Mesenchymal stem cell (in vitro differentiated cells and primary cell): ENCODE measurements at regions not wholly inside any gene's neighbourhood (a gene's known extent, or its start where the extent isn't known, plus 50 kb on each side); places are given as distances from the start of the nearest gene placed in this dataset.

Source experiments
- DNase-seq: peaks from one replicate; pipeline ENCODE4 v3.0.0-alpha.2; 2013
- H2AFZ ChIP-seq: one replicate; pipeline ENCODE4 v1.6.1; 2013; ENCODE audit warnings: low read depth, mild to moderate bottlenecking, control low read depth, inconsistent platforms, low read length, moderate library complexity
- H2AK5ac ChIP-seq: 2 replicates; pipeline ENCODE4 v1.6.1; 2013; ENCODE audit warnings: low read length, moderate library complexity, mild to moderate bottlenecking, inconsistent platforms; ENCODE audit not compliant: severe bottlenecking
- H2BK120ac ChIP-seq: one replicate; pipeline ENCODE4 v1.6.1; 2013; ENCODE audit warnings: low read depth, mild to moderate bottlenecking, inconsistent platforms, low read length, moderate library complexity
- H2BK12ac ChIP-seq, 2 experiments: one replicate each; pipeline ENCODE4 v1.6.1; 2013; ENCODE audit warnings: inconsistent platforms in 2 of 2, low read length in 2 of 2, mild to moderate bottlenecking in 2 of 2, moderate library complexity in 2 of 2, control low read depth in 1 of 2
- H2BK15ac ChIP-seq: one replicate; pipeline ENCODE4 v1.6.1; 2013; ENCODE audit warnings: mild to moderate bottlenecking, low read depth, inconsistent platforms; ENCODE audit not compliant: poor library complexity, severe bottlenecking
- H2BK5ac ChIP-seq: 2 replicates; pipeline ENCODE4 v1.6.1; 2013; ENCODE audit warnings: low read depth, mild to moderate bottlenecking, low read length, control low read depth, inconsistent platforms; ENCODE audit not compliant: poor library complexity, severe bottlenecking
- H3K14ac ChIP-seq, 2 experiments: one replicate each; pipeline ENCODE4 v1.6.1; 2013; ENCODE audit warnings: inconsistent platforms in 2 of 2, low read length in 2 of 2, control low read depth in 1 of 2, mild to moderate bottlenecking in 1 of 2, moderate library complexity in 1 of 2
- H3K18ac ChIP-seq, 2 experiments: one replicate each; pipeline ENCODE4 v1.6.1; 2013; ENCODE audit warnings: inconsistent platforms in 2 of 2, low read length in 2 of 2, control low read depth in 1 of 2, low read depth in 1 of 2, mild to moderate bottlenecking in 1 of 2
- H3K23ac ChIP-seq, 2 experiments: one replicate each; pipeline ENCODE4 v1.6.1; 2013; ENCODE audit warnings: inconsistent platforms in 2 of 2, low read length in 2 of 2, mild to moderate bottlenecking in 2 of 2, moderate library complexity in 2 of 2, control low read depth in 1 of 2
- H3K27ac ChIP-seq: 2 replicates; pipeline ENCODE4 v1.5.1; 2013; ENCODE audit warnings: mild to moderate bottlenecking, moderate library complexity, low read length, control low read depth, inconsistent platforms; ENCODE audit not compliant: poor library complexity, severe bottlenecking
- H3K27me3 ChIP-seq, 2 experiments: 2 replicates each; pipeline versions ENCODE4 v1.6.1 to v1.7.0; 2013; ENCODE audit warnings: low read length in 2 of 2, mild to moderate bottlenecking in 2 of 2, moderate library complexity in 2 of 2, control low read depth in 1 of 2, inconsistent platforms in 1 of 2; ENCODE audit not compliant: control insufficient read depth in 1 of 2, insufficient read depth in 1 of 2
- H3K36me3 ChIP-seq, 2 experiments: 2 replicates each; pipeline versions ENCODE4 v1.6.1 to v1.7.0; 2013; ENCODE audit warnings: low read length in 2 of 2, control low read depth in 1 of 2, inconsistent platforms in 1 of 2, low read depth in 1 of 2, mild to moderate bottlenecking in 1 of 2; ENCODE audit not compliant: insufficient read depth in 2 of 2, control insufficient read depth in 1 of 2
- H3K4ac ChIP-seq, 2 experiments: one replicate each; pipeline ENCODE4 v1.6.1; 2013; ENCODE audit warnings: inconsistent platforms in 2 of 2, low read length in 2 of 2, mild to moderate bottlenecking in 2 of 2, moderate library complexity in 2 of 2, control low read depth in 1 of 2, low read depth in 1 of 2
- H3K4me1 ChIP-seq: 2 replicates; pipeline ENCODE4 v1.6.1; 2013; ENCODE audit warnings: low read depth, low read length, control low read depth; ENCODE audit not compliant: control insufficient read depth, insufficient read depth
- H3K4me2 ChIP-seq: 2 replicates; pipeline ENCODE4 v1.6.1; 2013; ENCODE audit warnings: low read length, mild to moderate bottlenecking, inconsistent platforms; ENCODE audit not compliant: poor library complexity, severe bottlenecking
- H3K4me3 ChIP-seq, 2 experiments: 2 replicates each; pipeline versions ENCODE4 v1.5.1 to v1.7.0; 2013; ENCODE audit warnings: low read length in 2 of 2, mild to moderate bottlenecking in 2 of 2, control low read depth in 1 of 2, low read depth in 1 of 2; ENCODE audit not compliant: insufficient read depth in 1 of 2
- H3K79me1 ChIP-seq: replicated peaks from 2 replicates; pipeline ENCODE4 v1.6.1; 2013; ENCODE audit warnings: mild to moderate bottlenecking, control low read depth, low read length, inconsistent platforms; ENCODE audit not compliant: poor library complexity, severe bottlenecking
- H3K9ac ChIP-seq: 2 replicates; pipeline ENCODE4 v1.7.0; 2013; ENCODE audit warnings: mild to moderate bottlenecking, low read length, moderate library complexity
- H3K9me3 ChIP-seq: 2 replicates; pipeline ENCODE4 v1.7.0; 2013; ENCODE audit warnings: mild to moderate bottlenecking, low read length; ENCODE audit not compliant: control insufficient read depth
- H4K8ac ChIP-seq: one replicate; pipeline ENCODE4 v1.6.1; 2013; ENCODE audit warnings: inconsistent platforms, mild to moderate bottlenecking, low read length, moderate library complexity
- H4K91ac ChIP-seq: one replicate; pipeline ENCODE4 v1.6.1; 2013; ENCODE audit warnings: mild to moderate bottlenecking, low read length, inconsistent platforms
- WGBS: methylation state at CpG from one replicate; pipeline ENCODE4 v1.1.7; 2013; ENCODE audit warnings: mixed read lengths; 5-methylcytosine and 5-hydroxymethylcytosine counted together

- Histone ChIP-seq H4K8ac (no peak overlapping the region), H3K4me3 (no peak overlapping the region), H2AFZ (no peak overlapping the region), H3K14ac (no peak overlapping the region), H4K91ac (no peak overlapping the region), H2BK12ac (no peak overlapping the region), H3K18ac (no peak overlapping the region), H3K4me1 (no peaks in the 10 kb centered on the region), H3K27ac (peak overlapping the region; percentile 81), H2BK5ac (no peak overlapping the region), H3K4ac (no peak overlapping the region), H3K27me3 (no peaks in the 10 kb centered on the region), H3K9me3 (no peaks in the 10 kb centered on the region), H3K79me1 (no peaks in the 10 kb centered on the region), H3K36me3 (no peaks in the 10 kb centered on the region), H3K4me2 (no peak overlapping the region), H2AK5ac (no peak overlapping the region), H2BK15ac (no peak overlapping the region), H3K23ac (no peak overlapping the region), H2BK120ac (no peak overlapping the region), H3K9ac (no peak overlapping the region)
- 86% methylated on average over 3 of the region's 4 CpGs for WGBS
- no peak for DNase-seq
Measured at GRCh38 chr11:29317694-29318093, 699.1 kb downstream of the KCNA4 start.

- no peak for DNase-seq
Measured at GRCh38 chr11:29315275-29315674, 701.6 kb downstream of the KCNA4 start.

GRCh38 chr11:29314211-29314610, 702.6 kb downstream of the KCNA4 start:
- Histone ChIP-seq H2BK5ac (no peak overlapping the region), H2BK15ac (no peak overlapping the region), H4K91ac (no peak overlapping the region), H3K18ac (no peak overlapping the region), H3K79me1 (no peaks in the 10 kb centered on the region), H3K23ac (no peak overlapping the region), H3K36me3 (no peaks in the 10 kb centered on the region), H4K8ac (no peak overlapping the region), H3K27me3 (no peaks in the 10 kb centered on the region), H3K4me3 (no peak overlapping the region), H3K9ac (no peak overlapping the region), H3K4ac (no peak overlapping the region), H2AK5ac (no peak overlapping the region), H3K14ac (no peak overlapping the region), H2BK12ac (no peak overlapping the region), H2BK120ac (no peak overlapping the region), H3K27ac (no peak overlapping the region), H3K9me3 (no peaks in the 10 kb centered on the region), H2AFZ (no peak overlapping the region), H3K4me2 (no peak overlapping the region), H3K4me1 (no peaks in the 10 kb centered on the region)
- no peak for DNase-seq
- WGBS: 91% methylated on average over 1 of the region's 1 CpG

More at GRCh38 chr11:29315275-29315674, 701.6 kb downstream of the KCNA4 start:
- H3K14ac ChIP-seq: no peak overlapping the region
- no peak overlapping the region for H3K18ac ChIP-seq
- no peaks in the 10 kb centered on the region for H3K4me1 ChIP-seq
- H3K79me1 ChIP-seq: no peaks in the 10 kb centered on the region
- no peak overlapping the region for H3K4me2 ChIP-seq
- H3K23ac ChIP-seq: no peak overlapping the region
- H4K8ac ChIP-seq: no peak overlapping the region
- no peak overlapping the region for H3K9ac ChIP-seq
- H3K27me3 ChIP-seq: no peaks in the 10 kb centered on the region
- no peak overlapping the region for H3K4me3 ChIP-seq
- H3K27ac ChIP-seq: no peak overlapping the region
- H3K9me3 ChIP-seq: no peaks in the 10 kb centered on the region
- no peak overlapping the region for H4K91ac ChIP-seq
- H2AK5ac ChIP-seq: no peak overlapping the region
- H2BK120ac ChIP-seq: no peak overlapping the region
- H2BK12ac ChIP-seq: no peak overlapping the region
- no peak overlapping the region for H2AFZ ChIP-seq
- H3K4ac ChIP-seq: no peak overlapping the region
- no peak overlapping the region for H2BK5ac ChIP-seq
- no peak overlapping the region for H2BK15ac ChIP-seq
- H3K36me3 ChIP-seq: no peaks in the 10 kb centered on the region

GRCh38 chr11:29312812-29313211, 704.0 kb downstream of the KCNA4 start:
- no peak overlapping the region for H3K4me3 ChIP-seq
- H3K23ac ChIP-seq: no peak overlapping the region
- no peak overlapping the region for H4K8ac ChIP-seq
- no peaks in the 10 kb centered on the region for H3K36me3 ChIP-seq
- H2BK5ac ChIP-seq: no peak overlapping the region
- H3K4ac ChIP-seq: no peak overlapping the region
- no peak overlapping the region for H2BK15ac ChIP-seq
- no peaks in the 10 kb centered on the region for H3K27me3 ChIP-seq
- no peak overlapping the region for H3K9ac ChIP-seq
- H2AFZ ChIP-seq: no peak overlapping the region
- H2AK5ac ChIP-seq: no peak overlapping the region
- no peaks in the 10 kb centered on the region for H3K4me1 ChIP-seq
- no peaks in the 10 kb centered on the region for H3K79me1 ChIP-seq
- H4K91ac ChIP-seq: no peak overlapping the region
- no peak overlapping the region for H3K27ac ChIP-seq
- H3K18ac ChIP-seq: no peak overlapping the region
- H3K14ac ChIP-seq: no peak overlapping the region
- H3K9me3 ChIP-seq: no peaks in the 10 kb centered on the region
- H3K4me2 ChIP-seq: no peak overlapping the region
- H2BK120ac ChIP-seq: no peak overlapping the region
- DNase-seq: no peak
- no peak overlapping the region for H2BK12ac ChIP-seq
